MM.1S (cell line): ENCODE measurements at regions not wholly inside any gene's neighbourhood (a gene's known extent, or its start where the extent isn't known, plus 50 kb on each side); places are given as distances from the start of the nearest gene placed in this dataset.

Experiments used
- EZH2 ChIP-seq: fragments of 300-600 bp; sonication (generic); optimal IDR thresholded peaks from 2 replicates; pipeline ENCODE3; 2017; ENCODE audit warnings: low read depth, mild to moderate bottlenecking, antibody characterized with exemption, low read length, mixed read lengths
- TF ChIP-seq, protein P1 (sequence below): fragments of 300-600 bp; sonication (generic); IDR thresholded peaks from 2 replicates; pipeline ENCODE4 v1.5.1; 2016; ENCODE audit warnings: antibody characterized with exemption, low read length, mixed read lengths

DNA sequence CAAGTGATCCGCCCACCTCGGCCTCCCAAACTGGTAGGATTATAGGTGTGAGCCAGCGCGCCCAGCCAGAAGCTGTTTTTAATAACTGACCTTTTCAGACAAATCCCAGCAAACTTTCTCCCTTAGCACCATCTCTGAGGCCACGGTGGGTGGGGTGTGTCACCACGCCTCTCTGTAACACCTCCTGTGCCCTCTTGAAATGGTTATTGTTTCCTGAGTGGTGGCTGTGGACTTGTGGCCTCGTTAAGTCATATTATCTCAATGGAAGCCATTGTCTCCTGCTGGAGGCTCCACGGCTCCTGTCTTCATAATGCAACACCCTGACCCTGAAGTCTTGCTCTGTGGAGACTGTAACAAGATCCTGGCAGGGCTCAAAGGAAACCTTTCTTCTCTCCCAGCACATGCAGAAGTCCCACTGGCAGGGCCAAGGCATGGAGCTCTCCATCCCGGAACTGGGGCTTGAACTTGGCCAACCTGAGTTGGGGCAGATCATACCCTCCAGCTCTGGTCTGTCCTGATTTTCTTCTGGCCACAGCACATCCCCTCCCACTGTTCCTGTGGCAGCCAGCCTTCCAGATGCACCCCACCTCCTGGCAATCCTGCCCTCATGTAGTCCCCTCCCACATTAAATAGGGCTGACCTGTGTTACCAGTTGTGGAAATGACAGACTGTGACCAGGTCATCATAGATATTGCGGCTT is 81.1 kb downstream of the SNX5 start:
- TF ChIP-seq, protein P1, sequence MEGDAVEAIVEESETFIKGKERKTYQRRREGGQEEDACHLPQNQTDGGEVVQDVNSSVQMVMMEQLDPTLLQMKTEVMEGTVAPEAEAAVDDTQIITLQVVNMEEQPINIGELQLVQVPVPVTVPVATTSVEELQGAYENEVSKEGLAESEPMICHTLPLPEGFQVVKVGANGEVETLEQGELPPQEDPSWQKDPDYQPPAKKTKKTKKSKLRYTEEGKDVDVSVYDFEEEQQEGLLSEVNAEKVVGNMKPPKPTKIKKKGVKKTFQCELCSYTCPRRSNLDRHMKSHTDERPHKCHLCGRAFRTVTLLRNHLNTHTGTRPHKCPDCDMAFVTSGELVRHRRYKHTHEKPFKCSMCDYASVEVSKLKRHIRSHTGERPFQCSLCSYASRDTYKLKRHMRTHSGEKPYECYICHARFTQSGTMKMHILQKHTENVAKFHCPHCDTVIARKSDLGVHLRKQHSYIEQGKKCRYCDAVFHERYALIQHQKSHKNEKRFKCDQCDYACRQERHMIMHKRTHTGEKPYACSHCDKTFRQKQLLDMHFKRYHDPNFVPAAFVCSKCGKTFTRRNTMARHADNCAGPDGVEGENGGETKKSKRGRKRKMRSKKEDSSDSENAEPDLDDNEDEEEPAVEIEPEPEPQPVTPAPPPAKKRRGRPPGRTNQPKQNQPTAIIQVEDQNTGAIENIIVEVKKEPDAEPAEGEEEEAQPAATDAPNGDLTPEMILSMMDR, result no peak
- TF ChIP-seq EZH2, result no peak
